Activated naive CD4-positive, alpha-beta T cell treated with anti-CD3 and anti-CD28 coated beads, Interleukin-2, amount 50 U/mL, for 72 hours (primary cell): ENCODE measurements at regions not wholly inside any gene's neighbourhood (a gene's known extent, or its start where the extent isn't known, plus 50 kb on each side); places are given as distances from the start of the nearest gene placed in this dataset.
"Not testable (repeated sequence)": the region's sequence is repeated elsewhere in the genome, so short reads cannot be mapped to it uniquely, and the experiment has no call there.

Experiments used
- ATAC-seq, 2 donors: fragments of 150-1000 bp; cut with Tn5 transposase; 2 replicates each; pipeline ENCODE4 v1.10.0; 2021; ENCODE audit warnings: mild to moderate bottlenecking in 2 of 2, moderate library complexity in 2 of 2
- DNase-seq, 2 donors: peaks; one replicate each; pipeline ENCODE4 v3.0.0; 2021 to 2022; ENCODE audit warnings: low spot score in 2 of 2
- H3K27ac Mint-ChIP-seq, 2 donors: one replicate each; pipeline ENCODE4 v1.8.0; 2022; ENCODE audit warnings: mild to moderate bottlenecking in 2 of 2, mixed read lengths in 2 of 2
- H3K36me3 Mint-ChIP-seq, 2 donors: one replicate each; pipeline ENCODE4 v1.8.0; 2022; ENCODE audit warnings: mixed read lengths in 2 of 2
- H3K9me3 Mint-ChIP-seq, 2 donors: one replicate each; pipeline ENCODE4 v1.8.0; 2022; ENCODE audit warnings: mixed read lengths in 2 of 2

GRCh38 chr14:76701436-76701835, 59.8 kb upstream of the VASH1 start:
- DNase-seq (no peak), ATAC-seq (no peak)
- Mint-ChIP-seq H3K9me3 (no peaks in the 10 kb centered on the region), H3K27ac (peak overlapping the region in 1 of 2 donors; percentile 8), H3K36me3 (no peaks in the 10 kb centered on the region)

DNA sequence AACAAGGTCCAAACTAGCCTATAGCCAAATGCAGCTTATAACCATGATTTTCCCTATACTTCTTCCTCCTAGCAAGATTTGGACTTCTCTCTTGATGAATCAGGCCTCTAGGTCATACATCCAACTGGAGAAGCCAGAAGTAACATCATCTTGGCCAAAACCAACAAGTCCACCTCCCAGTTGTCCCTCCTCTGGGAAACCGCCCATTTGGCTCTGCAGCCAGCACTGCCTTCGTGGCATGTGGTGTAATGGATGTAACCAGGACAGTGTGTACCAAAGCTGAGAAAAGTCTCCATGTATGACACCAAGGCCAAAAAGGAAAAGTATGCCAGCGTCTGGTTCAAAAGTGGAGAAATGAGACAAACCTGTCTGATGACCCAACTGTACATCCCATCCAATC, 59.3 kb upstream of the VASH1 start:
- H3K9me3 Mint-ChIP-seq: no peaks in the 10 kb centered on the region
- ATAC-seq (no peak), DNase-seq (no peak)
- H3K27ac Mint-ChIP-seq: no peak overlapping the region
- H3K36me3 Mint-ChIP-seq: no peaks in the 10 kb centered on the region

GRCh38 chr14:76705214-76705613, 56.1 kb upstream of the VASH1 start:
- H3K27ac Mint-ChIP-seq: peak overlapping the region in 1 of 2 donors; percentile 14
- no peak for DNase-seq
- no peaks in the 10 kb centered on the region for H3K9me3 Mint-ChIP-seq
- no peaks in the 10 kb centered on the region for H3K36me3 Mint-ChIP-seq
- ATAC-seq: no peak

- not testable (repeated sequence) for H3K9me3 Mint-ChIP-seq, H3K27ac Mint-ChIP-seq, H3K36me3 Mint-ChIP-seq, ATAC-seq, DNase-seq
Observed at GRCh38 chr14:76706207-76706606, 55.1 kb upstream of the VASH1 start.

DNA sequence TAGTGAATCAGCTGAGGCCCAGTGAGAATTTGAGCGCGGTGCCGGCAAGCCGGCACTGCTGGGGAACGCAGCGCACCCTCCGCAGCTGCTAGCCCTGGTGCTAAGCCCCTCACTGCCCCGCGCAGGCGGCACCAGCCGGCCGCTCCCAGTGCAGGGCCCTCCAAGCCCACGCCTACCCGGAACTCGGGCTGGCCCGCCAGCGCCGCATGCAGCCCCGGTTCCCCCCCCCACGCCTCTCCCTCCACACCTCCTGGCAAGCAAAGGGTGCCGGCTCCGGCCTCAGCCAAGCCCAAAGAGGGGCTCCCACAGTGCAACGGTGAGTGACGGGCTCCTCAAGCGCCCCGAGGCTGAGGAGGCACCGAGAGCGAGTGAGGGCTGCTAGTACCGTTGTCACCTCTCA, 54.5 kb upstream of the VASH1 start:
- ATAC-seq (no peak), DNase-seq (no peak)
- H3K36me3 Mint-ChIP-seq: no peaks in the 10 kb centered on the region
- no peaks in the 10 kb centered on the region for H3K9me3 Mint-ChIP-seq
- H3K27ac Mint-ChIP-seq: no peak overlapping the region

- ATAC-seq: no peak
- Mint-ChIP-seq H3K27ac (no peak overlapping the region), H3K36me3 (no peaks in the 10 kb centered on the region), H3K9me3 (no peaks in the 10 kb centered on the region)
- DNase-seq: no peak
Observed at GRCh38 chr14:76708028-76708427, 53.2 kb upstream of the VASH1 start.

GRCh38 chr14:76708771-76709170, 52.5 kb upstream of the VASH1 start:
- Mint-ChIP-seq H3K36me3 (no peaks in the 10 kb centered on the region), H3K9me3 (no peaks in the 10 kb centered on the region), H3K27ac (no peak overlapping the region)
- ATAC-seq (no peak), DNase-seq (no peak)

GRCh38 chr14:76710056-76711010, 50.9 kb upstream of the VASH1 start:
- ATAC-seq: no peak
- H3K36me3 Mint-ChIP-seq: no peaks in the 10 kb centered on the region

More at GRCh38 chr14:76710056-76711010, 50.9 kb upstream of the VASH1 start:
- DNase-seq: peak in 1 of 2 donors; percentile 26
- no peaks in the 10 kb centered on the region for H3K9me3 Mint-ChIP-seq
- no peak overlapping the region for H3K27ac Mint-ChIP-seq
